SK-N-MC (cell line): ENCODE measurements at regions not wholly inside any gene's neighbourhood (a gene's known extent, or its start where the extent isn't known, plus 50 kb on each side); places are given as distances from the start of the nearest gene placed in this dataset.

Source experiments
- DNase-seq: peaks from one replicate; pipeline ENCODE4 v3.0.0-alpha.2; 2011; ENCODE audit warnings: low read depth, low spot score
- H3K27ac ChIP-seq: fragments of 200-600 bp; sonication (generic); 2 replicates; pipeline ENCODE4 v1.5.1; 2016; ENCODE audit warnings: mixed run types
- H3K36me3 ChIP-seq: fragments of 200-600 bp; sonication (generic); 2 replicates; pipeline ENCODE4 v1.6.1; 2017; ENCODE audit warnings: antibody characterized with exemption, low read length, mixed read lengths; ENCODE audit not compliant: insufficient read depth
- H3K4me3 ChIP-seq: fragments of 200-600 bp; sonication (generic); 2 replicates; pipeline ENCODE4 v1.5.1; 2016
- H3K9ac ChIP-seq: fragments of 200-600 bp; sonication (generic); 2 replicates; pipeline ENCODE4 v1.8.0; 2017; ENCODE audit warnings: mixed run types, mixed read lengths; ENCODE audit not compliant: insufficient read length
- H3K9me3 ChIP-seq: fragments of 200-600 bp; sonication (generic); 2 replicates; pipeline ENCODE4 v1.6.1; 2017; ENCODE audit warnings: low read depth, mild to moderate bottlenecking, antibody characterized with exemption, low read length, moderate library complexity, mixed read lengths
- EZH2 ChIP-seq: fragments of 200-600 bp; sonication (generic); IDR thresholded peaks from one replicate; pipeline ENCODE4 v1.6.1; 2017; ENCODE audit warnings: antibody characterized with exemption
- FOXP2 ChIP-seq: optimal IDR thresholded peaks from 2 replicates; pipeline ENCODE3; 2011; ENCODE audit warnings: mild to moderate bottlenecking, moderate library complexity; ENCODE audit not compliant: insufficient read depth; ENCODE audit errors: extremely low read length, control extremely low read depth
- POLR2AphosphoS5 ChIP-seq: IDR thresholded peaks from 2 replicates; pipeline ENCODE4 v1.6.1; 2012; ENCODE audit warnings: mild to moderate bottlenecking, low read depth, low read length, borderline replicate concordance

DNA sequence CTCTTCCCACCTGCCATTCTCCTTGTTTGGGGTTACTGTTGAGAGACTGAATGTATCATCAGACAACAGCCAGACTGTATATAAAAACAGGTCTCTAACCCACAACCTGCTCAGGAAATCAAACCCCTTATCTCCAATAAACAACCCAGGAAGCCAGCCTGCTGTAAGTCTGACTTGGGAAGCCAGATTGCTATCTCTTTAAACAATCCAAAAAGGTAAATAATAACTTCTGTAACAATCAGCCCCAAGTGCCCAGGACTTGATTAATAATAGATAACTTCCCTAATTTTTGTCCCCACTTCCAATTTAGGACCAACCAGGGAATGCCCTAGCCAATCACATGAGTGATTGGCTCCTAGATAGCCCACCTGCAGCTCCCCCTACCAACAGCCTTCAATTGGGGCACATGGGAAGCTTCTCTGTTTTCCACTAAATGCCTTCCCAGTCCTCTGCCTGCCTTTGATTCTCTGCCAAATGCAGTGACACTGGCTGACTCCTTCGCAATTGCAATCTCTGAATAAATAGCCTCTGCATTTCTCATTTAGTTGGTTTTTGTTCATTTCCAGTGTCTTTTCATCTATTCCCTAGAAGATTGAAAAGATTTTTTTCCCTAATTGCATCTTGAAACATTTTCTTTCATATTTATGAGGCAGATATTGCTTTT is 117.1 kb upstream of the TAB2 start:
- Histone ChIP-seq H3K4me3 (no peak overlapping the region), H3K27ac (no peak overlapping the region), H3K36me3 (no peaks in the 10 kb centered on the region), H3K9me3 (no peaks in the 10 kb centered on the region), H3K9ac (no peak overlapping the region)
- no peak for DNase-seq
- TF ChIP-seq POLR2AphosphoS5: no peak
- TF ChIP-seq EZH2: no peak
- TF ChIP-seq FOXP2: no peak

GRCh38 chr6:149201068-149201655 is 116.3 kb upstream of the TAB2 start:
- Histone ChIP-seq H3K4me3 (no peak overlapping the region), H3K9ac (no peak overlapping the region), H3K27ac (no peak overlapping the region), H3K9me3 (no peaks in the 10 kb centered on the region), H3K36me3 (no peaks in the 10 kb centered on the region)
- no peak for DNase-seq
- TF ChIP-seq FOXP2 (no peak), EZH2 (no peak), POLR2AphosphoS5 (no peak)

DNA sequence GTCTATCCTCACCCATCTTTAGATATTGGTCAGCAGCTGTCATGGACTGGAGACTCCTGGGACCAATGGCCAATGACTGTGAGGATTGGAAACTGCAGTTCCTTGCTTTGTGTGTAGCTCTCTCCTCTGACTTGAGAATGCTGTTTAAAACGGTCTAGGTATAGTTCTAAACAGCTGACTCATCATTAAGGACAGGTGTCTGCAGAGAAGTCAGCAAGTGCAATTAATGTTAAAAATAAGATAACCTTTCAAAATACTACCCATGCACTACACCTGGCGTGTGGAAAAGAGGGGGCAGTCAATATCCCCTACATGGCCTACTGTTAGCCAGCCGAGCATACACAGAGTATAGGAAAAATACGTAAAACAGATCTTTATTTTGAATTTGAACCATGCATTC is 115.4 kb upstream of the TAB2 start:
- H3K9me3 ChIP-seq: no peaks in the 10 kb centered on the region
- no peak overlapping the region for H3K4me3 ChIP-seq
- TF ChIP-seq EZH2 (no peak), POLR2AphosphoS5 (no peak), FOXP2 (no peak)
- no peak overlapping the region for H3K27ac ChIP-seq
- no peaks in the 10 kb centered on the region for H3K36me3 ChIP-seq
- H3K9ac ChIP-seq: no peak overlapping the region
- DNase-seq: no peak

- TF ChIP-seq POLR2AphosphoS5: no peak
- no peak for TF ChIP-seq FOXP2
- no peak for TF ChIP-seq EZH2
- no peaks in the 10 kb centered on the region for H3K9me3 ChIP-seq
- DNase-seq: no peak
- no peak overlapping the region for H3K9ac ChIP-seq
- H3K27ac ChIP-seq: no peak overlapping the region
- no peak overlapping the region for H3K4me3 ChIP-seq
- no peaks in the 10 kb centered on the region for H3K36me3 ChIP-seq
These were observed 114.6 kb upstream of the TAB2 start for GRCh38 chr6:149202952-149203351.

DNA sequence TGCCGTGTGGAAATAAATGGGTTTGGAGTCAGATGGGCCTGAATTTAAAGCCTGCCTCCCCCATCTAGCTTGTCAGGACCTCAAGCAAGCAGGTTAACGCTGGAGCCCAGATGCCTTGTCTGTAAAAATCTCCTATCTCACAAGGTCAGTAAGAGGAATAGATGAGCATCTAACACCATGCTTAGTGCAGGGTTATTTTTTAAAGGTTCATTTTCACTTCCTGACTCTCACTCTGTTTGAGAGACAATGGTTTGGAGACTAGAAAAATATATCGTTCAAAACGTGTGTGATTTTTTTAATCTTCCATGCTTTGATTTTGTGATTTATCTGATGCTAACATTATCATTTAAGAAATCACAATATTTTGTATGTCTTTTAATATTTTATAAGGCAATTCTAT is 114.0 kb upstream of the TAB2 start:
- TF ChIP-seq EZH2 (no peak), POLR2AphosphoS5 (no peak), FOXP2 (no peak)
- no peak for DNase-seq
- Histone ChIP-seq H3K27ac (no peak overlapping the region), H3K9me3 (no peaks in the 10 kb centered on the region), H3K9ac (no peak overlapping the region), H3K4me3 (no peak overlapping the region), H3K36me3 (no peaks in the 10 kb centered on the region)

- H3K4me3 ChIP-seq: no peak overlapping the region
- H3K27ac ChIP-seq: no peak overlapping the region
- TF ChIP-seq EZH2 (no peak), FOXP2 (no peak), POLR2AphosphoS5 (no peak)
- H3K36me3 ChIP-seq: no peaks in the 10 kb centered on the region
- H3K9ac ChIP-seq: no peak overlapping the region
- DNase-seq: no peak
- H3K9me3 ChIP-seq: no peaks in the 10 kb centered on the region
These were observed 109.3 kb upstream of the TAB2 start for GRCh38 chr6:149208134-149208601.

- no peaks in the 10 kb centered on the region for H3K9me3 ChIP-seq
- TF ChIP-seq POLR2AphosphoS5: no peak
- TF ChIP-seq FOXP2: no peak
- TF ChIP-seq EZH2: no peak
- H3K27ac ChIP-seq: no peak overlapping the region
- no peaks in the 10 kb centered on the region for H3K36me3 ChIP-seq
- DNase-seq: no peak
- H3K4me3 ChIP-seq: no peak overlapping the region
- no peak overlapping the region for H3K9ac ChIP-seq
These were observed 107.4 kb upstream of the TAB2 start for GRCh38 chr6:149209871-149210775.

DNA sequence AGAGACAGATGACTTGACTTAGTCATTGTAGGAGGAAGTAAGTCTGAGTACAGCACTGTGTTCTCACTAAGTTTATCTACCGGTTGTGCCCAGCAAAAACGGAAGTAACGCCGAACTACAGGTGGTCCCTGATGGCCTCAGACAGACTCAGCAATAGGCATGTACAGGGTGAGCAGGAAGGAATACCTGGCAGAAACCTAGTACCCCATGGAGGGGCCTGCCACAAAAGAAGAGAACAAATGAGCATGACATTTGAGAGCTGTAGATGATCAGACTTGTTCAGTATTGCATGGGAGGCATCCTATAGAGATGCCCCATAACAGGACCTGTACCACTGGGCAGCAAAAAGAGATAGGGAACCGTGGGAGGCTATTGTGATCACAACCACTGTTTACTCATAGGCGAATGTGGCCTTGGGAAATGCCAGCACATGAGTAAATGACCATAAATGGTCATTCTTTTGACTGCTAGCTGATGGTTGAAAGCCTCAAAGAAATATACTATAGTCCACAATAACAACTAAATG is 106.4 kb upstream of the TAB2 start:
- H3K27ac ChIP-seq: no peak overlapping the region
- no peak overlapping the region for H3K4me3 ChIP-seq
- H3K9ac ChIP-seq: no peak overlapping the region
- DNase-seq: no peak
- TF ChIP-seq EZH2 (no peak), FOXP2 (no peak), POLR2AphosphoS5 (no peak)
- H3K36me3 ChIP-seq: no peaks in the 10 kb centered on the region
- H3K9me3 ChIP-seq: no peaks in the 10 kb centered on the region
